22Rv1 (cell line): ENCODE measurements at regions not wholly inside any gene's neighbourhood (a gene's known extent, or its start where the extent isn't known, plus 50 kb on each side); places are given as distances from the start of the nearest gene placed in this dataset.

Source experiments
- H3K27ac ChIP-seq: fragments of 450-650 bp; 2 replicates; pipeline ENCODE4 v1.5.1; 2017
- CTCF ChIP-seq: fragments of 450-650 bp; IDR thresholded peaks from 2 replicates; pipeline ENCODE4 v1.5.1; 2017; ENCODE audit warnings: mild to moderate bottlenecking
- ZFX ChIP-seq: fragments of 450-650 bp; IDR thresholded peaks from 2 replicates; pipeline ENCODE4 v1.6.1; 2017; ENCODE audit warnings: antibody characterized with exemption, borderline replicate concordance

- TF ChIP-seq CTCF (no peak), ZFX (no peak)
- H3K27ac ChIP-seq, result no peak overlapping the region
These were observed 819.2 kb downstream of the NLGN4Y start for GRCh38 chrY:15343522-15343921.

- TF ChIP-seq ZFX (no peak), CTCF (no peak)
- H3K27ac ChIP-seq, result peak overlapping the region; percentile 26; the same call in 1 of the 2 replicates
These were observed 821.3 kb downstream of the NLGN4Y start for GRCh38 chrY:15345471-15346155.

- no peak overlapping the region for H3K27ac ChIP-seq
- TF ChIP-seq ZFX, result no peak
- no peak for TF ChIP-seq CTCF
These were observed 825.0 kb downstream of the NLGN4Y start for GRCh38 chrY:15349351-15349750.

- TF ChIP-seq CTCF (no peak), ZFX (no peak)
- no peak overlapping the region for H3K27ac ChIP-seq
These were observed 831.0 kb downstream of the NLGN4Y start for GRCh38 chrY:15355321-15355720.

- H3K27ac ChIP-seq, result no peak overlapping the region
- TF ChIP-seq ZFX, result no peak
- no peak for TF ChIP-seq CTCF
These were observed 836.1 kb downstream of the NLGN4Y start for GRCh38 chrY:15360471-15360870.

GRCh38 chrY:15364996-15365395 is 840.7 kb downstream of the NLGN4Y start:
- no peak overlapping the region for H3K27ac ChIP-seq

More at GRCh38 chrY:15364996-15365395, 840.7 kb downstream of the NLGN4Y start:
- TF ChIP-seq ZFX (no peak), CTCF (no peak)
